ENCODE measurements at regions not wholly inside any gene's neighbourhood (a gene's known extent, or its start where the extent isn't known, plus 50 kb on each side); places are given as distances from the start of the nearest gene placed in this dataset.

GRCh38 chr2:16275131-16275530, 334.8 kb downstream of the MYCN start:
- no peak for ATAC-seq
- no peaks in the 10 kb centered on the region for H3K27me3 ChIP-seq
- no peak overlapping the region for H3K4me3 ChIP-seq
- H3K27ac ChIP-seq, result no peak overlapping the region
- WGBS, 2 donors (ENCODE audit: low coverage in 1 of 2), result 62 to 68% methylated on average over 2 of the region's 4 CpGs
- H3K4me1 ChIP-seq, result no peaks in the 10 kb centered on the region
- no peaks in the 10 kb centered on the region for H3K36me3 ChIP-seq
- TF ChIP-seq POLR2AphosphoS5 (IDR thresholded peaks at IDR 0.05) (no peak), CTCF (IDR thresholded peaks at IDR 0.05) (no peak), POLR2A (IDR thresholded peaks at IDR 0.05) (no peak), EP300 (IDR thresholded peaks at IDR 0.05) (no peak)
- no peaks in the 10 kb centered on the region for H3K9me3 ChIP-seq

GRCh38 chr2:16273111-16273510, 332.8 kb downstream of the MYCN start:
- ATAC-seq, result no peak
- Histone ChIP-seq H3K27me3 (no peaks in the 10 kb centered on the region), H3K4me1 (no peaks in the 10 kb centered on the region), H3K9me3 (no peaks in the 10 kb centered on the region), H3K27ac (no peak overlapping the region), H3K4me3 (no peak overlapping the region), H3K36me3 (no peaks in the 10 kb centered on the region)
- no peak for TF ChIP-seq POLR2AphosphoS5 (IDR thresholded peaks at IDR 0.05)
- no peak for TF ChIP-seq CTCF (IDR thresholded peaks at IDR 0.05)
- no peak for TF ChIP-seq POLR2A (IDR thresholded peaks at IDR 0.05)
- no peak for TF ChIP-seq EP300 (IDR thresholded peaks at IDR 0.05)

- H3K4me1 ChIP-seq, result no peaks in the 10 kb centered on the region
These were observed 331.9 kb downstream of the MYCN start for GRCh38 chr2:16272038-16272788.

GRCh38 chr2:16271231-16271896, 331.0 kb downstream of the MYCN start:
- Histone ChIP-seq H3K4me1 (no peaks in the 10 kb centered on the region), H3K27ac (no peak overlapping the region), H3K27me3 (no peaks in the 10 kb centered on the region), H3K36me3 (no peaks in the 10 kb centered on the region), H3K4me3 (no peak overlapping the region), H3K9me3 (no peaks in the 10 kb centered on the region)
- WGBS, 2 donors (ENCODE audit: low coverage in 1 of 2), result 85 to 92% methylated on average over 1 to 2 of the region's 2 CpGs
- ATAC-seq, result no peak
- TF ChIP-seq POLR2AphosphoS5 (IDR thresholded peaks at IDR 0.05), result no peak
- TF ChIP-seq POLR2A (IDR thresholded peaks at IDR 0.05), result no peak
- TF ChIP-seq CTCF (IDR thresholded peaks at IDR 0.05), result no peak
- TF ChIP-seq EP300 (IDR thresholded peaks at IDR 0.05), result no peak

More at GRCh38 chr2:16272038-16272788, 331.9 kb downstream of the MYCN start:
- Histone ChIP-seq H3K9me3 (no peaks in the 10 kb centered on the region), H3K36me3 (no peaks in the 10 kb centered on the region), H3K27ac (no peak overlapping the region), H3K4me3 (no peak overlapping the region), H3K27me3 (no peaks in the 10 kb centered on the region)
- ATAC-seq, result no peak
- WGBS, 2 donors (ENCODE audit: low coverage in 1 of 2), result 81 to 82% methylated on average over 4 to 10 of the region's 10 CpGs
- TF ChIP-seq EP300 (IDR thresholded peaks at IDR 0.05), result no peak
- TF ChIP-seq POLR2AphosphoS5 (IDR thresholded peaks at IDR 0.05), result no peak
- TF ChIP-seq CTCF (IDR thresholded peaks at IDR 0.05), result no peak

GRCh38 chr2:16270441-16270840, 330.1 kb downstream of the MYCN start:
- Histone ChIP-seq H3K4me1 (no peaks in the 10 kb centered on the region), H3K27me3 (no peaks in the 10 kb centered on the region), H3K9me3 (no peaks in the 10 kb centered on the region), H3K4me3 (no peak overlapping the region), H3K36me3 (no peaks in the 10 kb centered on the region), H3K27ac (no peak overlapping the region)
- ATAC-seq, result no peak
- WGBS, 2 donors (ENCODE audit: low coverage in 1 of 2), result 81 to 92% methylated on average over 3 of the region's 4 CpGs
- TF ChIP-seq EP300 (IDR thresholded peaks at IDR 0.05) (no peak), POLR2A (IDR thresholded peaks at IDR 0.05) (no peak), POLR2AphosphoS5 (IDR thresholded peaks at IDR 0.05) (no peak), CTCF (IDR thresholded peaks at IDR 0.05) (no peak)

All from gastroesophageal sphincter (tissue), 4 donors.